HepG2 (cell line): ENCODE measurements at regions not wholly inside any gene's neighbourhood (a gene's known extent, or its start where the extent isn't known, plus 50 kb on each side); places are given as distances from the start of the nearest gene placed in this dataset.

Experiments
- MIER2 ChIP-seq: IDR thresholded peaks from 2 replicates; pipeline ENCODE4 v1.6.1; 2016; ENCODE audit warnings: missing biosample characterization, missing genetic modification reagents
- NRL ChIP-seq: sonication (generic); formaldehyde crosslinking; IDR thresholded peaks from 2 replicates; pipeline ENCODE4 v1.5.0; 2020; ENCODE audit warnings: missing genetic modification reagents, mild to moderate bottlenecking, moderate library complexity, borderline replicate concordance
- PAXIP1 ChIP-seq: sonication (generic); formaldehyde crosslinking; conservative IDR thresholded peaks from 2 replicates; pipeline ENCODE4 v1.4.0; 2020; ENCODE audit warnings: mild to moderate bottlenecking, missing genetic modification reagents, moderate library complexity
- SIN3A ChIP-seq: IDR thresholded peaks from 2 replicates; pipeline ENCODE4 v1.6.1; 2011; ENCODE audit warnings: low read depth, mild to moderate bottlenecking, control low read depth, low read length, borderline replicate concordance
- SNAI1 ChIP-seq: sonication (generic); formaldehyde crosslinking; IDR thresholded peaks from 2 replicates; pipeline ENCODE4 v1.5.0; 2020; ENCODE audit warnings: mild to moderate bottlenecking, missing genetic modification reagents, borderline replicate concordance
- SNAPC4 ChIP-seq: sonication (generic); formaldehyde crosslinking; IDR thresholded peaks from 2 replicates; pipeline ENCODE4 v1.4.0; 2020; ENCODE audit warnings: mild to moderate bottlenecking, missing genetic modification reagents
- ZKSCAN8 ChIP-seq: IDR thresholded peaks from 2 replicates; pipeline ENCODE4 v1.6.1; 2016; ENCODE audit warnings: borderline replicate concordance, missing genetic modification reagents, missing compliant biosample characterization
- ZNF232 ChIP-seq: sonication (generic); formaldehyde crosslinking; IDR thresholded peaks from 2 replicates; pipeline ENCODE4 v1.4.0; 2020; ENCODE audit warnings: missing genetic modification reagents, borderline replicate concordance
- ZNF484 ChIP-seq: sonication (generic); formaldehyde crosslinking; IDR thresholded peaks from 2 replicates; pipeline ENCODE4 v1.5.1; 2020; ENCODE audit warnings: mild to moderate bottlenecking, low read depth, missing genetic modification reagents, borderline replicate concordance
- ZNF589 ChIP-seq: sonication (generic); formaldehyde crosslinking; conservative IDR thresholded peaks from 2 replicates; pipeline ENCODE4 v1.8.0; 2022; ENCODE audit warnings: mild to moderate bottlenecking, moderate library complexity, missing genetic modification reagents
- ZNF768 ChIP-seq: sonication (generic); formaldehyde crosslinking; IDR thresholded peaks from 2 replicates; pipeline ENCODE4 v1.4.0; 2020; ENCODE audit warnings: missing genetic modification reagents
- TF ChIP-seq, protein P1 (sequence below), 2 experiments: sonication (generic) in 1 of 2; formaldehyde crosslinking in 1 of 2; IDR thresholded peaks; 2 replicates each; pipeline versions ENCODE4 v1.4.0 to v1.6.1; 2018 to 2020; ENCODE audit warnings: missing genetic modification reagents in 2 of 2, borderline replicate concordance in 1 of 2, low read depth in 1 of 2, mild to moderate bottlenecking in 1 of 2, missing biosample characterization in 1 of 2
- TF ChIP-seq, protein P2 (sequence below): sonication (generic); formaldehyde crosslinking; IDR thresholded peaks from 2 replicates; pipeline ENCODE4 v1.4.0; 2020; ENCODE audit warnings: mild to moderate bottlenecking, missing genetic modification reagents

- peak; percentile 53; the same call in 1 of the 2 replicates for TF ChIP-seq SNAPC4
- TF ChIP-seq, protein P1, sequence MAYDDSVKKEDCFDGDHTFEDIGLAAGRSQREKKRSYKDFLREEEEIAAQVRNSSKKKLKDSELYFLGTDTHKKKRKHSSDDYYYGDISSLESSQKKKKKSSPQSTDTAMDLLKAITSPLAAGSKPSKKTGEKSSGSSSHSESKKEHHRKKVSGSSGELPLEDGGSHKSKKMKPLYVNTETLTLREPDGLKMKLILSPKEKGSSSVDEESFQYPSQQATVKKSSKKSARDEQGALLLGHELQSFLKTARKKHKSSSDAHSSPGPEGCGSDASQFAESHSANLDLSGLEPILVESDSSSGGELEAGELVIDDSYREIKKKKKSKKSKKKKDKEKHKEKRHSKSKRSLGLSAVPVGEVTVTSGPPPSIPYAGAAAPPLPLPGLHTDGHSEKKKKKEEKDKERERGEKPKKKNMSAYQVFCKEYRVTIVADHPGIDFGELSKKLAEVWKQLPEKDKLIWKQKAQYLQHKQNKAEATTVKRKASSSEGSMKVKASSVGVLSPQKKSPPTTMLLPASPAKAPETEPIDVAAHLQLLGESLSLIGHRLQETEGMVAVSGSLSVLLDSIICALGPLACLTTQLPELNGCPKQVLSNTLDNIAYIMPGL (CRISPR knock-in tag; IDR thresholded peaks at IDR 0.05; ENCODE audit: borderline replicate concordance in 1 of 2, low read depth in 1 of 2) = peak in 1 of 2 experiments; percentile 69; a peak in 1 of 4 replicates
- no peak for TF ChIP-seq SIN3A
- no peak for TF ChIP-seq ZNF484 (CRISPR knock-in tag)
- TF ChIP-seq NRL (CRISPR knock-in tag) = peak; percentile 33; the same call in 1 of the 2 replicates
- peak; percentile 83 for TF ChIP-seq MIER2 (CRISPR knock-in tag)
- 0 out of 2 replicates have a peak, but pooled peaks have one; percentile 42 for TF ChIP-seq SNAI1 (CRISPR knock-in tag)
- peak; percentile 76 for TF ChIP-seq PAXIP1
- TF ChIP-seq ZKSCAN8 (CRISPR knock-in tag) = peak; percentile 84; the same call in 1 of the 2 replicates
- no peak for TF ChIP-seq ZNF768 (CRISPR knock-in tag)
- peak; percentile 77 for TF ChIP-seq ZNF589 (CRISPR knock-in tag)
- no peak for TF ChIP-seq ZNF232 (CRISPR knock-in tag)
- TF ChIP-seq, protein P2, sequence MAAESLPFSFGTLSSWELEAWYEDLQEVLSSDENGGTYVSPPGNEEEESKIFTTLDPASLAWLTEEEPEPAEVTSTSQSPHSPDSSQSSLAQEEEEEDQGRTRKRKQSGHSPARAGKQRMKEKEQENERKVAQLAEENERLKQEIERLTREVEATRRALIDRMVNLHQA (CRISPR knock-in tag) = no peak
Observed at GRCh38 chr7:46215987-46216567, 295.0 kb upstream of the IGFBP3 start (continued).
